HG02642 (cell line): ENCODE measurements at regions not wholly inside any gene's neighbourhood (a gene's known extent, or its start where the extent isn't known, plus 50 kb on each side); places are given as distances from the start of the nearest gene placed in this dataset.
"Not testable (repeated sequence)": the region's sequence is repeated elsewhere in the genome, so short reads cannot be mapped to it uniquely, and the experiment has no call there.

Experiments
- ATAC-seq: cut with Tn5 transposase; IDR thresholded peaks from one replicate; pipeline ENCODE4 v1.9.1; 2021; ENCODE audit warnings: mild to moderate bottlenecking; ENCODE audit not compliant: unreplicated experiment, poor library complexity

- no peak for ATAC-seq
Measured at GRCh38 chr10:28733245-28733644, 55.9 kb downstream of the BAMBI start.

GRCh38 chr10:28733647-28734046 lies 56.3 kb downstream of the BAMBI start:
- no peak for ATAC-seq

GRCh38 chr10:28734938-28735759 lies 57.8 kb downstream of the BAMBI start:
- peak; percentile 42 for ATAC-seq

- ATAC-seq: no peak
Measured at GRCh38 chr10:28737096-28737495, 59.8 kb downstream of the BAMBI start.

- no peak for ATAC-seq
Measured at GRCh38 chr10:28738200-28738599, 60.9 kb downstream of the BAMBI start.

GRCh38 chr10:28743576-28743975 lies 66.3 kb downstream of the BAMBI start:
- no peak for ATAC-seq

GRCh38 chr10:28744069-28744768 lies 66.9 kb downstream of the BAMBI start:
- no peak for ATAC-seq

- no peak for ATAC-seq
Measured at GRCh38 chr10:28754930-28755718, 77.8 kb downstream of the BAMBI start.

GRCh38 chr10:28761084-28761846 lies 83.9 kb downstream of the BAMBI start:
- no peak for ATAC-seq

GRCh38 chr10:28763471-28764170 lies 86.3 kb downstream of the BAMBI start:
- no peak for ATAC-seq

- ATAC-seq: no peak
Measured at GRCh38 chr10:28765641-28766040, 88.3 kb downstream of the BAMBI start.

- no peak for ATAC-seq
Measured at GRCh38 chr10:28768227-28768626, 90.9 kb downstream of the BAMBI start.

GRCh38 chr10:28769091-28769604 lies 91.8 kb downstream of the BAMBI start:
- ATAC-seq: no peak

- not testable (repeated sequence) for ATAC-seq
Measured at GRCh38 chr10:28771580-28772090, 94.3 kb downstream of the BAMBI start.

GRCh38 chr10:28774051-28774995 lies 97.0 kb downstream of the BAMBI start:
- ATAC-seq: no peak

GRCh38 chr10:28775773-28776172 lies 98.5 kb downstream of the BAMBI start:
- no peak for ATAC-seq

GRCh38 chr10:28776519-28776918 lies 99.2 kb downstream of the BAMBI start:
- no peak for ATAC-seq

GRCh38 chr10:28777911-28778310 lies 100.6 kb downstream of the BAMBI start:
- ATAC-seq: no peak
